Mesendoderm (in vitro differentiated cells): ENCODE measurements at regions not wholly inside any gene's neighbourhood (a gene's known extent, or its start where the extent isn't known, plus 50 kb on each side); places are given as distances from the start of the nearest gene placed in this dataset.

Source experiments
- DNase-seq: peaks from one replicate; pipeline ENCODE4 v3.0.0; 2013
- H2AK5ac ChIP-seq: 2 replicates; pipeline ENCODE4 v1.6.1; 2013; ENCODE audit warnings: low read length, inconsistent platforms
- H2BK120ac ChIP-seq: 2 replicates; pipeline ENCODE4 v1.6.1; 2013; ENCODE audit warnings: low read depth, mild to moderate bottlenecking, low read length, moderate library complexity, mixed read lengths
- H2BK15ac ChIP-seq: replicated peaks from 2 replicates; pipeline ENCODE4 v1.6.1; 2013; ENCODE audit warnings: low read depth, mild to moderate bottlenecking, moderate library complexity
- H2BK5ac ChIP-seq: 2 replicates; pipeline ENCODE4 v1.6.1; 2013; ENCODE audit warnings: low read length, inconsistent platforms
- H3K18ac ChIP-seq: 2 replicates; pipeline ENCODE4 v1.6.1; 2013; ENCODE audit warnings: mild to moderate bottlenecking, low read length, mixed read lengths
- H3K23ac ChIP-seq: one replicate; pipeline ENCODE4 v1.6.1; 2013; ENCODE audit warnings: low read length
- H3K27ac ChIP-seq: 2 replicates; pipeline ENCODE4 v1.5.1; 2013; ENCODE audit warnings: low read depth, mild to moderate bottlenecking, inconsistent platforms, low read length, moderate library complexity
- H3K27me3 ChIP-seq: 2 replicates; pipeline ENCODE4 v1.6.1; 2013; ENCODE audit warnings: low read length, control low read depth, mild to moderate bottlenecking, inconsistent platforms; ENCODE audit not compliant: insufficient read depth, poor library complexity
- H3K36me3 ChIP-seq: 2 replicates; pipeline ENCODE4 v1.6.1; 2013; ENCODE audit warnings: low read length, inconsistent platforms; ENCODE audit not compliant: control insufficient read depth, insufficient read depth
- H3K4ac ChIP-seq: one replicate; pipeline ENCODE4 v1.6.1; 2013; ENCODE audit warnings: low read depth, mild to moderate bottlenecking, low read length, moderate library complexity
- H3K4me1 ChIP-seq: 2 replicates; pipeline ENCODE4 v1.6.1; 2013; ENCODE audit warnings: low read depth, low read length, inconsistent platforms; ENCODE audit not compliant: control insufficient read depth
- H3K4me2 ChIP-seq: 2 replicates; pipeline ENCODE4 v1.6.1; 2013; ENCODE audit warnings: low read length
- H3K4me3 ChIP-seq: 2 replicates; pipeline ENCODE4 v1.5.1; 2013; ENCODE audit warnings: mild to moderate bottlenecking, low read length
- H3K56ac ChIP-seq: one replicate; pipeline ENCODE4 v1.6.1; 2013; ENCODE audit warnings: low read length
- H3K79me1 ChIP-seq: 2 replicates; pipeline ENCODE4 v1.6.1; 2013; ENCODE audit warnings: low read length, inconsistent platforms
- H3K79me2 ChIP-seq: 2 replicates; pipeline ENCODE4 v1.6.1; 2013; ENCODE audit warnings: mild to moderate bottlenecking, low read length; ENCODE audit not compliant: control insufficient read depth, insufficient read depth
- H3K9ac ChIP-seq: 2 replicates; pipeline ENCODE4 v1.6.1; 2013; ENCODE audit warnings: low read length, inconsistent platforms
- H4K5ac ChIP-seq: one replicate; pipeline ENCODE4 v1.6.1; 2013; ENCODE audit warnings: low read length
- H4K8ac ChIP-seq: one replicate; pipeline ENCODE4 v1.6.1; 2013; ENCODE audit warnings: low read depth, mild to moderate bottlenecking, control low read depth, low read length, moderate library complexity
- WGBS: extraction: QIAGEN DNeasy Blood & Tissue Kit; methylation state at CpG from one replicate; pipeline ENCODE4 v1.1.7; 2013; ENCODE audit warnings: low lambda C conversion rate, missing lambda C conversion rate; ENCODE audit not compliant: insufficient coverage; ENCODE audit errors: extremely low coverage; 5-methylcytosine and 5-hydroxymethylcytosine counted together

GRCh38 chr10:29751684-29752083, 116.9 kb upstream of the SVIL start:
- no peaks in the 10 kb centered on the region for H3K27me3 ChIP-seq
- DNase-seq = no peak
- H3K4me1 ChIP-seq = no peaks in the 10 kb centered on the region

GRCh38 chr10:29751240-29751639, 116.5 kb upstream of the SVIL start:
- Histone ChIP-seq H3K79me1 (no peaks in the 10 kb centered on the region), H3K27me3 (no peaks in the 10 kb centered on the region), H3K4ac (no peak overlapping the region), H2BK120ac (no peak overlapping the region), H3K79me2 (no peaks in the 10 kb centered on the region), H3K18ac (no peak overlapping the region), H3K36me3 (no peaks in the 10 kb centered on the region), H2AK5ac (no peak overlapping the region), H3K23ac (no peak overlapping the region), H3K9ac (no peak overlapping the region), H3K4me1 (no peaks in the 10 kb centered on the region), H2BK15ac (no peak overlapping the region), H3K4me3 (no peak overlapping the region), H3K27ac (no peak overlapping the region), H3K4me2 (no peak overlapping the region), H3K56ac (no peak overlapping the region), H2BK5ac (no peak overlapping the region), H4K5ac (no peak overlapping the region), H4K8ac (no peak overlapping the region)
- no CpG with 5 or more reads among the region's 2 CpGs for WGBS
- DNase-seq = no peak

More at GRCh38 chr10:29751684-29752083, 116.9 kb upstream of the SVIL start:
- Histone ChIP-seq H4K8ac (no peak overlapping the region), H3K36me3 (no peaks in the 10 kb centered on the region), H2BK120ac (no peak overlapping the region), H3K18ac (no peak overlapping the region), H2BK5ac (no peak overlapping the region), H3K79me1 (no peaks in the 10 kb centered on the region), H4K5ac (no peak overlapping the region), H3K4ac (no peak overlapping the region), H3K9ac (no peak overlapping the region), H2BK15ac (no peak overlapping the region), H3K23ac (no peak overlapping the region), H3K4me2 (no peak overlapping the region), H2AK5ac (no peak overlapping the region), H3K56ac (no peak overlapping the region), H3K4me3 (no peak overlapping the region), H3K79me2 (no peaks in the 10 kb centered on the region), H3K27ac (no peak overlapping the region)
- WGBS = no CpG with 5 or more reads among the region's 4 CpGs

- Histone ChIP-seq H4K8ac (no peak overlapping the region), H3K27ac (no peak overlapping the region), H2AK5ac (no peak overlapping the region), H4K5ac (no peak overlapping the region), H3K79me1 (no peaks in the 10 kb centered on the region), H3K56ac (no peak overlapping the region), H2BK120ac (no peak overlapping the region), H3K9ac (no peak overlapping the region), H2BK5ac (no peak overlapping the region), H3K27me3 (no peaks in the 10 kb centered on the region), H3K4me2 (no peak overlapping the region), H3K4me1 (no peaks in the 10 kb centered on the region), H2BK15ac (no peak overlapping the region), H3K36me3 (no peaks in the 10 kb centered on the region), H3K18ac (no peak overlapping the region), H3K79me2 (no peaks in the 10 kb centered on the region), H3K4me3 (no peak overlapping the region), H3K23ac (no peak overlapping the region), H3K4ac (no peak overlapping the region)
- no CpG with 5 or more reads among the region's 3 CpGs for whole genome bisulfite sequencing
- DNase-seq = no peak
Measured at GRCh38 chr10:29749150-29749549, 114.4 kb upstream of the SVIL start.

- H2BK15ac ChIP-seq = no peak overlapping the region
- no peak overlapping the region for H4K8ac ChIP-seq
- H3K27ac ChIP-seq = no peak overlapping the region
- H3K4me2 ChIP-seq = no peak overlapping the region
- peak; percentile 53 for DNase-seq
- H3K4me3 ChIP-seq = no peak overlapping the region
- no peaks in the 10 kb centered on the region for H3K4me1 ChIP-seq
- no peaks in the 10 kb centered on the region for H3K79me2 ChIP-seq
- H3K4ac ChIP-seq = no peak overlapping the region
- H2BK5ac ChIP-seq = no peak overlapping the region
- H2BK120ac ChIP-seq = no peak overlapping the region
- H3K79me1 ChIP-seq = no peaks in the 10 kb centered on the region
- no peak overlapping the region for H4K5ac ChIP-seq
- H3K23ac ChIP-seq = no peak overlapping the region
- H3K18ac ChIP-seq = no peak overlapping the region
- WGBS = no CpG with 5 or more reads among the region's 3 CpGs
- H3K36me3 ChIP-seq = no peaks in the 10 kb centered on the region
- H2AK5ac ChIP-seq = no peak overlapping the region
- no peak overlapping the region for H3K9ac ChIP-seq
- no peaks in the 10 kb centered on the region for H3K27me3 ChIP-seq
- no peak overlapping the region for H3K56ac ChIP-seq
Measured at GRCh38 chr10:29748109-29748650, 113.4 kb upstream of the SVIL start.

- H3K18ac ChIP-seq = peak overlapping the region; percentile 65
- no peak overlapping the region for H3K56ac ChIP-seq
- DNase-seq = no peak
- H3K79me1 ChIP-seq = no peaks in the 10 kb centered on the region
- no peak overlapping the region for H3K4me3 ChIP-seq
- no peak overlapping the region for H2BK15ac ChIP-seq
- no peak overlapping the region for H2AK5ac ChIP-seq
- no CpG with 5 or more reads among the region's 5 CpGs for WGBS
- no peaks in the 10 kb centered on the region for H3K4me1 ChIP-seq
- no peaks in the 10 kb centered on the region for H3K27me3 ChIP-seq
- no peak overlapping the region for H3K9ac ChIP-seq
- no peak overlapping the region for H2BK5ac ChIP-seq
- no peak overlapping the region for H2BK120ac ChIP-seq
- H4K5ac ChIP-seq = no peak overlapping the region
- H3K4ac ChIP-seq = no peak overlapping the region
- no peak overlapping the region for H3K27ac ChIP-seq
- H4K8ac ChIP-seq = no peak overlapping the region
- H3K79me2 ChIP-seq = no peaks in the 10 kb centered on the region
- H3K36me3 ChIP-seq = no peaks in the 10 kb centered on the region
- H3K23ac ChIP-seq = no peak overlapping the region
- H3K4me2 ChIP-seq = no peak overlapping the region
Measured at GRCh38 chr10:29746080-29746797, 111.5 kb upstream of the SVIL start.
